WTC11 (cell line): ENCODE measurements at regions not wholly inside any gene's neighbourhood (a gene's known extent, or its start where the extent isn't known, plus 50 kb on each side); places are given as distances from the start of the nearest gene placed in this dataset.

Experiments
- ATF2 ChIP-seq: sonication (generic); formaldehyde crosslinking; IDR thresholded peaks from 2 replicates; pipeline ENCODE4 v1.8.1; 2022; ENCODE audit warnings: low read depth, missing genetic modification reagents, borderline replicate concordance
- ATF6 ChIP-seq: sonication (generic); formaldehyde crosslinking; IDR thresholded peaks from 2 replicates; pipeline ENCODE4 v1.8.1; 2023; ENCODE audit warnings: mild to moderate bottlenecking, missing genetic modification reagents
- CTCF ChIP-seq: fragments of 200-600 bp; IDR thresholded peaks from 2 replicates; pipeline ENCODE4 v1.8.0; 2022; ENCODE audit warnings: antibody characterized with exemption
- ETV6 ChIP-seq: sonication (generic); formaldehyde crosslinking; IDR thresholded peaks from 2 replicates; pipeline ENCODE4 v1.8.1; 2022; ENCODE audit warnings: mild to moderate bottlenecking, missing genetic modification reagents
- IRF2 ChIP-seq: sonication (generic); formaldehyde crosslinking; IDR thresholded peaks from 2 replicates; pipeline ENCODE4 v1.8.0; 2022; ENCODE audit warnings: low read depth, missing genetic modification reagents, borderline replicate concordance
- ZNF121 ChIP-seq: sonication (generic); formaldehyde crosslinking; IDR thresholded peaks from 2 replicates; pipeline ENCODE4 v1.8.0; 2023; ENCODE audit warnings: missing genetic modification reagents

- TF ChIP-seq ATF6 = no peak
- TF ChIP-seq ZNF121 (CRISPR knock-in tag) = no peak
- no peak for TF ChIP-seq IRF2 (CRISPR knock-in tag)
- TF ChIP-seq CTCF = no peak
- TF ChIP-seq ETV6 (CRISPR knock-in tag) = no peak
- TF ChIP-seq ATF2 (CRISPR knock-in tag) = no peak
Observed at GRCh38 chr5:135234666-135235401, 164.2 kb downstream of the MACROH2A1 start.
